ENCODE measurements at regions not wholly inside any gene's neighbourhood (a gene's known extent, or its start where the extent isn't known, plus 50 kb on each side); places are given as distances from the start of the nearest gene placed in this dataset.
"Not testable (repeated sequence)": the region's sequence is repeated elsewhere in the genome, so short reads cannot be mapped to it uniquely, and the experiment has no call there.

DNA sequence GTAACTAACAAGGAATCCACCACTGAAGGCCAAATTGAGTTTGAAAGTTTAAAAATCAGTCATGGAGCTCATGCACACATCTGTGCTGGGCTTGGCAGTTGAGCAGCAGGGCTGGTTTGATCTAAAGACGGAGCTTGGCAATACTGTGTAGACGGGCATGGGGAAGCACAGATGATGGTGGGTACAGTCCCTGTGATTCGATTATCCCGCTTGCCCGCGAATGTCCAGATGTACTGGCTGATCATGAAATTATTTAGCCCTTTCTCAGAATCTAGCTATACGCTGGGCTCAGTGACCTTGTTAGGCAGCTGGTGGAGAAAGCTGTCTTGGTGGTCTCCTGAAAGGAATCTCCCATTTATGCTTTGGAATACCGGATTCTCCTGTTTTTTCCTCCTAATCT is 74.8 kb upstream of the SOX11 start:
- in situ Hi-C loops (cut with HindIII; ENCODE audit: low pct_ligation_motif_present, low pct_unique_long_range_greater_than_20kb, low sequenced_read_pairs): no loop called here
- DNase-seq: no peak

- DNase-seq: no peak
- in situ Hi-C loops (cut with HindIII; ENCODE audit: low pct_ligation_motif_present, low pct_unique_long_range_greater_than_20kb, low sequenced_read_pairs): no loop called here
Measured at GRCh38 chr2:5617796-5618195, 74.4 kb upstream of the SOX11 start.

DNA sequence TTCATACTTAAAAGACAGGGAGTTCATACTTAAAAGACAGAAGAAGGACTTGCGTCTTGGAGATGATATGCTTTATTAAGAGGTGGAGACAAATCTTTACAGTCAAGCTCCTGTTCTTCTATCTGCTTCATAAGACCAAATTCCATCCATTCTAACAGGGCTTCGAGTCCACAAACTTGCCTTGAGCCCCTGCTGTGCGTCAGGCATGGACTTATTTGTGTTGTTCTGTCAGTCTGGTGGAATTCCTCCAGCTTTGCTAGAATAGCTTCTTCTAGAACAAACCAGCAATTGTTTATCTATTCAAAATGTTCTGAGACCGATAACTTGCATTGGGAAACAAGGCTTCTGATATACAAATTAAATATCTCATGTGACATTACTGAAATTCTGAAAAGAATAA is 73.9 kb upstream of the SOX11 start:
- DNase-seq: no peak
- in situ Hi-C loops (cut with HindIII; ENCODE audit: low pct_ligation_motif_present, low pct_unique_long_range_greater_than_20kb, low sequenced_read_pairs): no loop called here

DNA sequence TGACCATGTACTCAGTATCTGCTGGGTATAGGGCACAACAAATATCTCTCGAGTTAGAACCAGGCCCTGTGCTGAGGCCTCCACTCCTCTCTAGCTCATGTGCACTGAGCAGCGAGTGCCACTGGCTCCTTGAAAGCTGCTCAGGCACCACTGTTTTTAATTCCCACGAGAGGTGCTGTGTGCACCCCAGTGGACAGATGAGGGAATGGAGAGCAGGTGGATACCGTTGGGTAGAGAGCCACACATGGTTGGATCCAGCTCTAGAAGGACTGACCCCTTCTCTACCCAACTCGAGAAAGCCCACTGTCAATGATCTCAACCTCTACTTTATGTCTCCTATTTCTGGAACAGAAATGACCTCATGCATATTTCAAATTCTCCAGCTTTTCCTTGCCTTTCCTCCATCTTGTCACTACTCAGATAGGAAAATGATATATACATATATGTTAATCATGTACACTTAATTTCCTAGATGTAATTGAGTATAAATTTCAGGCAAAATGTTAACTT is 66.6 kb upstream of the SOX11 start:
- DNase-seq; in situ Hi-C loops (cut with HindIII; ENCODE audit: low pct_ligation_motif_present, low pct_unique_long_range_greater_than_20kb, low sequenced_read_pairs): not testable (repeated sequence)

GRCh38 chr2:5628484-5628883 is 63.7 kb upstream of the SOX11 start:
- in situ Hi-C loops (cut with HindIII; ENCODE audit: low pct_ligation_motif_present, low pct_unique_long_range_greater_than_20kb, low sequenced_read_pairs); DNase-seq: not testable (repeated sequence)

DNA sequence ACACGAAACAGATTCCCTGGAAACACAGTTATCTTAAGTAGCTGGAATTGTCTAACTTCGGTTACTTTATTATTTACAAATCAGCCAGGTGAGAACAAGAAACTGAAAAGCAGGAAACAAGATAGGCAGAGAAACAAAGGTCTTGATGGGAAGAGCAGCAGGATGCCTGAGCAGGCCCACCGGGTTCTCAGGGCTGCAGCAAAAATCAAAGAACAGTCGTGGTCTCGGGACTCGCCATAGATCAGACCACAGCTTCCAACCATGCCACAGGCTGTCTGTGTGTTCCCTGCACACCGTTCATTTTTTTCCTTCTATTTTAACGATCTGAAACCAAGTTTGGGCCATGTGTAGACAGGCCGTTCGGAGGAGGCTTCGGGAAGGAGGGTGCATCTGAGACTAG is 62.7 kb upstream of the SOX11 start:
- in situ Hi-C loops (cut with HindIII; ENCODE audit: low pct_ligation_motif_present, low pct_unique_long_range_greater_than_20kb, low sequenced_read_pairs); DNase-seq: not testable (repeated sequence)

GRCh38 chr2:5637051-5637450 is 55.1 kb upstream of the SOX11 start:
- DNase-seq; in situ Hi-C loops (cut with HindIII; ENCODE audit: low pct_ligation_motif_present, low pct_unique_long_range_greater_than_20kb, low sequenced_read_pairs): not testable (repeated sequence)

All from ACHN (cell line).